ENCODE measurements at regions not wholly inside any gene's neighbourhood (a gene's known extent, or its start where the extent isn't known, plus 50 kb on each side); places are given as distances from the start of the nearest gene placed in this dataset.

GRCh38 chr5:173672166-173672565 lies 55.7 kb upstream of the BOD1 start:
- POLR2A ChIA-PET: no interaction called here
- intact Hi-C loops (cut with micrococcal nuclease; ENCODE audit: unreplicated experiment): no loop called here

GRCh38 chr5:173672891-173673290 lies 56.4 kb upstream of the BOD1 start:
- no peaks in the 10 kb centered on the region for H3K36me3 ChIP-seq (ENCODE audit: control insufficient read depth, insufficient read depth, low read length)
- H3K27ac ChIP-seq (ENCODE audit: low read length): no peak overlapping the region
- ChIA-PET POLR2A (no interaction called here), CTCF (no interaction called here)
- H3K27me3 ChIP-seq (ENCODE audit: control insufficient read depth, insufficient read depth, low read length): peaks cover 2% of the 10 kb centered on the region; the same call in 1 of the 2 replicates
- no peaks in the 10 kb centered on the region for H3K4me1 ChIP-seq (ENCODE audit: control insufficient read depth, insufficient read depth, low read length)
- no peak for ATAC-seq
- in situ Hi-C loops (cut with HindIII; ENCODE audit: low pct_unique_long_range_greater_than_20kb, low sequenced_read_pairs) (no loop called here), intact Hi-C loops (cut with micrococcal nuclease; ENCODE audit: unreplicated experiment) (no loop called here)
- BruUV-seq (replicated peaks): no TSS peak
- DNase-seq (ENCODE audit: low read depth, low spot score): no peak
- TF ChIP-seq TCF7L2 (IDR thresholded peaks at IDR 0.05; ENCODE audit: low read depth, low read length): no peak
- TF ChIP-seq SIN3A (IDR thresholded peaks at IDR 0.05; ENCODE audit: borderline replicate concordance, insufficient read depth, low read depth, low read length): no peak
- no peak overlapping the region for H3K4me3 ChIP-seq (ENCODE audit: low read depth in 2 of 2, low read length in 2 of 2)
- no peaks in the 10 kb centered on the region for H3K9me3 ChIP-seq (ENCODE audit: control insufficient read depth, insufficient read depth, low read depth, low read length)

More at GRCh38 chr5:173672166-173672565, 55.7 kb upstream of the BOD1 start:
- ATAC-seq: no peak
- H3K9me3 ChIP-seq (ENCODE audit: control insufficient read depth, insufficient read depth, low read depth, low read length): no peaks in the 10 kb centered on the region
- TF ChIP-seq POLR2AphosphoS5 (IDR thresholded peaks at IDR 0.05; ENCODE audit: low read depth, low read length) (no peak), CTCF (IDR thresholded peaks at IDR 0.05) (no peak), SIN3A (IDR thresholded peaks at IDR 0.05; ENCODE audit: borderline replicate concordance, insufficient read depth, low read depth, low read length) (no peak), REST (IDR thresholded peaks at IDR 0.05; ENCODE audit: insufficient read depth in 1 of 2, low read depth in 2 of 2, low read length in 1 of 2) (no peak)
- DNase-seq (ENCODE audit: low read depth, low spot score): no peak
- BruUV-seq (replicated peaks): no TSS peak
- no peak overlapping the region for H3K27ac ChIP-seq (ENCODE audit: low read length)
- in situ Hi-C loops (cut with HindIII; ENCODE audit: low pct_unique_long_range_greater_than_20kb, low sequenced_read_pairs): no loop called here
- H3K4me3 ChIP-seq (ENCODE audit: low read depth in 2 of 2, low read length in 2 of 2): no peak overlapping the region
- H3K27me3 ChIP-seq (ENCODE audit: control insufficient read depth, insufficient read depth, low read length): peaks cover 2% of the 10 kb centered on the region; the same call in 1 of the 2 replicates
- CTCF ChIA-PET: no interaction called here
- no peaks in the 10 kb centered on the region for H3K4me1 ChIP-seq (ENCODE audit: control insufficient read depth, insufficient read depth, low read length)
- no peaks in the 10 kb centered on the region for H3K36me3 ChIP-seq (ENCODE audit: control insufficient read depth, insufficient read depth, low read length)

- CTCF ChIA-PET: no interaction called here
Observed at GRCh38 chr5:173673295-173674101, 57.0 kb upstream of the BOD1 start.

More at GRCh38 chr5:173673295-173674101, 57.0 kb upstream of the BOD1 start:
- Histone ChIP-seq H3K4me3 (ENCODE audit: low read depth in 2 of 2, low read length in 2 of 2) (no peak overlapping the region), H3K36me3 (ENCODE audit: control insufficient read depth, insufficient read depth, low read length) (no peaks in the 10 kb centered on the region), H3K9me3 (ENCODE audit: control insufficient read depth, insufficient read depth, low read depth, low read length) (no peaks in the 10 kb centered on the region), H3K4me1 (ENCODE audit: control insufficient read depth, insufficient read depth, low read length) (no peaks in the 10 kb centered on the region), H3K27ac (ENCODE audit: low read length) (no peak overlapping the region), H3K27me3 (ENCODE audit: control insufficient read depth, insufficient read depth, low read length) (peaks cover 2% of the 10 kb centered on the region; the same call in 1 of the 2 replicates)
- intact Hi-C loops (cut with micrococcal nuclease; ENCODE audit: unreplicated experiment): no loop called here
- in situ Hi-C loops (cut with HindIII; ENCODE audit: low pct_unique_long_range_greater_than_20kb, low sequenced_read_pairs): no loop called here
- no peak for DNase-seq (ENCODE audit: low read depth, low spot score)
- POLR2A ChIA-PET: no interaction called here
- BruUV-seq (replicated peaks): no TSS peak
- ATAC-seq: no peak
- TF ChIP-seq CTCF (IDR thresholded peaks at IDR 0.05) (no peak), REST (IDR thresholded peaks at IDR 0.05; ENCODE audit: insufficient read depth in 1 of 2, low read depth in 2 of 2, low read length in 1 of 2) (no peak), SIN3A (IDR thresholded peaks at IDR 0.05; ENCODE audit: borderline replicate concordance, insufficient read depth, low read depth, low read length) (no peak), POLR2AphosphoS5 (IDR thresholded peaks at IDR 0.05; ENCODE audit: low read depth, low read length) (no peak), TCF7L2 (IDR thresholded peaks at IDR 0.05; ENCODE audit: low read depth, low read length) (no peak)
